Nephron (organoid): ENCODE measurements at regions not wholly inside any gene's neighbourhood (a gene's known extent, or its start where the extent isn't known, plus 50 kb on each side); places are given as distances from the start of the nearest gene placed in this dataset.

Source experiments
- H3K27ac Mint-ChIP-seq, 3 experiments: 2 replicates each; pipeline ENCODE4 v1.8.0; 2020; ENCODE audit warnings: mixed read lengths in 3 of 3, mild to moderate bottlenecking in 2 of 3, moderate library complexity in 1 of 3
- H3K27me3 Mint-ChIP-seq: 2 replicates; pipeline ENCODE4 v1.8.0; 2021; ENCODE audit warnings: low read depth, mild to moderate bottlenecking, moderate library complexity, mixed read lengths
- H3K36me3 Mint-ChIP-seq: 2 replicates; pipeline ENCODE4 v1.8.0; 2020; ENCODE audit warnings: low read depth, mixed read lengths
- H3K4me1 Mint-ChIP-seq: 2 replicates; pipeline ENCODE4 v1.8.0; 2020; ENCODE audit warnings: mixed read lengths
- H3K4me3 Mint-ChIP-seq, 3 experiments: 2 replicates each; pipeline ENCODE4 v1.8.0; 2020; ENCODE audit warnings: mild to moderate bottlenecking in 3 of 3, mixed read lengths in 3 of 3, moderate library complexity in 2 of 3
- H3K9me3 Mint-ChIP-seq: 2 replicates; pipeline ENCODE4 v1.8.0; 2020; ENCODE audit warnings: mixed read lengths
- TF ChIP-seq, protein P1 (sequence below), 3 experiments: fragments of 200-600 bp; sonication (generic); IDR thresholded peaks; one replicate each; pipeline ENCODE4 v1.5.0; 2021; ENCODE audit warnings: antibody characterized with exemption in 3 of 3; ENCODE audit not compliant: unreplicated experiment in 3 of 3

DNA sequence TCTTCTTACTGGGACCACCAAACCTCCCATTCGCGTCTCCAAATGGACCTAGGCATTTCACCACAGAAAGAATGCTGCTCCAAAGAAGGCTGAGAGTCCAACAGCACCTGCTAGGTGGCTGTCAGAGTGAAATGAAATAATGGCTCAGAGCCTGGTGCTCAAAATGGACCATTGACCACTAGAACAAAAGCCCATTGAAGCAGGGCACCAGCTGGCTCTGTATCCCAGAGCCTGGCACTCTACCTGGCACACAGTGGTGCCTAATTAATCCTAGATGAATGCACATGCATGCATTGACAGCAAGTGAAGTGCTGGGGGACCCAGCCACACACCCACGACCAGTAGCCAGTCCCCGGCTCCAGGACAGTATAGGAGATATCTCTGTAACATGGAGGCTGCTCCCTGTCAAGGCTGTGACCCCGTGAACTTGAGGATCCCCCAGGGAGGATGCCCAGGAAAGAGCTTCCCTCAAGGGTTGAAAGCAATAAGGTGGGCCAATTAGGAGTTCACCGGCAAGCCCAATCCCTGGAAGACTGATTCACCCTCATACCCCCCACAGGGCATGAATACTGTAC, 261.3 kb downstream of the TNS1 start:
- Mint-ChIP-seq H3K4me1 (peaks cover 65% of the 10 kb centered on the region), H3K4me3 (no peak overlapping the region), H3K27ac (no peak overlapping the region), H3K36me3 (peaks cover 3% of the 10 kb centered on the region), H3K27me3 (no peaks in the 10 kb centered on the region), H3K9me3 (peaks cover 2% of the 10 kb centered on the region)
- TF ChIP-seq, protein P1, sequence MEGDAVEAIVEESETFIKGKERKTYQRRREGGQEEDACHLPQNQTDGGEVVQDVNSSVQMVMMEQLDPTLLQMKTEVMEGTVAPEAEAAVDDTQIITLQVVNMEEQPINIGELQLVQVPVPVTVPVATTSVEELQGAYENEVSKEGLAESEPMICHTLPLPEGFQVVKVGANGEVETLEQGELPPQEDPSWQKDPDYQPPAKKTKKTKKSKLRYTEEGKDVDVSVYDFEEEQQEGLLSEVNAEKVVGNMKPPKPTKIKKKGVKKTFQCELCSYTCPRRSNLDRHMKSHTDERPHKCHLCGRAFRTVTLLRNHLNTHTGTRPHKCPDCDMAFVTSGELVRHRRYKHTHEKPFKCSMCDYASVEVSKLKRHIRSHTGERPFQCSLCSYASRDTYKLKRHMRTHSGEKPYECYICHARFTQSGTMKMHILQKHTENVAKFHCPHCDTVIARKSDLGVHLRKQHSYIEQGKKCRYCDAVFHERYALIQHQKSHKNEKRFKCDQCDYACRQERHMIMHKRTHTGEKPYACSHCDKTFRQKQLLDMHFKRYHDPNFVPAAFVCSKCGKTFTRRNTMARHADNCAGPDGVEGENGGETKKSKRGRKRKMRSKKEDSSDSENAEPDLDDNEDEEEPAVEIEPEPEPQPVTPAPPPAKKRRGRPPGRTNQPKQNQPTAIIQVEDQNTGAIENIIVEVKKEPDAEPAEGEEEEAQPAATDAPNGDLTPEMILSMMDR (IDR thresholded peaks at IDR 0.05; ENCODE audit: unreplicated experiment in 3 of 3): no peak

DNA sequence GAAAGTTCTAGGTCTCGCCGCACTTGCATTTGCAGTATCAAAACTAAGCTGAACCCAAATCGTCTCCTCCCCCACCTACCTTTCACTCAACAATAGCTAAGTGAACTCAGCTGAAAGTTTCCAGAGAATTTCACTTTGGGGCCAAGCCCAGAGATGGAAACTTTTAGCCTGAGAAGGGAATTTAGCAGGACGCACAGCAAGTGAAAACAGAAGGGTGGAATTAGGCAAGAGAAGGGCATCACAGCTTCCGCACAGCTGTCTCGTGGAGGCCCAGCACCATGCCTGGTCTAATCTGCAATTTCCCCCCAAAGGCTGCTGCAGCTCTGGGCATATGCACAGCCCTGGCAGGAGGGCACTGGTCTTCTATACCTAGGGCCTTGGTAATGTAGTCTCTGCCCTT, 262.0 kb downstream of the TNS1 start:
- no peaks in the 10 kb centered on the region for H3K27me3 Mint-ChIP-seq
- peaks cover 72% of the 10 kb centered on the region for H3K4me1 Mint-ChIP-seq
- TF ChIP-seq, protein P1 (IDR thresholded peaks at IDR 0.05; ENCODE audit: unreplicated experiment in 3 of 3): no peak
- H3K36me3 Mint-ChIP-seq: no peaks in the 10 kb centered on the region
- no peak overlapping the region for H3K4me3 Mint-ChIP-seq
- peaks cover 2% of the 10 kb centered on the region for H3K9me3 Mint-ChIP-seq
- H3K27ac Mint-ChIP-seq: peak overlapping the region in 1 of 3 experiments; percentile 96

DNA sequence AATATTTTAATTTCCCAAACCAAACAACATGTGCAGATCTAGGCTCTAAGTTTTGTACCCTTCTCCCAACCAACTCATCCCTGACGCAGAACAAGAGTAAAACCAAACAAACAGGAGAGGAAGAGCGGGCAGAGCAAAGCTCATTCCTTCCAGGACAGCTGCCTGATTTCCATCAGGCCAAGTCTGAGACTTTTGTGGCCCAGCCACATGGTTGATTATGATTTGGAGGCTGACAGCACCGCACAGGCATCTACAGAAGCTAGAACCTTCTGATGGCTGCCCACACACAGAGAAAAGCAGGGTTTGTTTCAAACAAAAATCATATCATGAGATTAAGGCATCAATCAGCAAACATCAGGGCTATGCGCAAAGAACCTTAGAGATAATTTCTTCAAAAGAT, 262.6 kb downstream of the TNS1 start:
- Mint-ChIP-seq H3K27me3 (no peaks in the 10 kb centered on the region), H3K27ac (peak overlapping the region in 2 of 3 experiments; percentile 28 to 96)

DNA sequence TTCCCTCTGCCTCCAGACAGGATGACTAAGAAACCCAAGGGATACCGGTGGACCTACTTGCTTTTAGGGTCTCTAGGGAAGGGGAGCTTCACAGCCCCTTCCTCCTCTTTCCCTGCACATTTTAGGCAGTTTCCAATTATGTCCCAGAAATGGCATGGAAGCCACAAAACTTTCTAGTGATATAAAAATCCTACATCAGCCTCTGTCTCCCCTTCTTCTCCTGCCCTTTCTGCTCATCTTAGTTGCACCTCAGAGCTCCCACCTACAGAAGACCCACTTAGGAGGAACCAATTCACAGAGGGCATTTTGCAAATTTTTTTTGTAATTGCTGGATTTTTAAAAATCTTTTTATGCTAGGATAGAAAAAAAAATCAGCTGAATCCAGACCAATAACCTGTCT, 263.1 kb downstream of the TNS1 start:
- Mint-ChIP-seq H3K27me3 (no peaks in the 10 kb centered on the region), H3K27ac (peak overlapping the region in 2 of 3 experiments; percentile 28 to 96), H3K4me1 (peaks cover 73% of the 10 kb centered on the region), H3K36me3 (no peaks in the 10 kb centered on the region), H3K9me3 (no peaks in the 10 kb centered on the region), H3K4me3 (no peak overlapping the region)
- TF ChIP-seq, protein P1 (IDR thresholded peaks at IDR 0.05; ENCODE audit: unreplicated experiment in 3 of 3): no peak

More for the DNA sequence above, 262.6 kb downstream of the TNS1 start:
- H3K9me3 Mint-ChIP-seq: peaks cover under 1% of the 10 kb centered on the region
- peak overlapping the region in 1 of 3 experiments; percentile 1 for H3K4me3 Mint-ChIP-seq
- no peaks in the 10 kb centered on the region for H3K36me3 Mint-ChIP-seq
- peaks cover 75% of the 10 kb centered on the region for H3K4me1 Mint-ChIP-seq
- TF ChIP-seq, protein P1 (IDR thresholded peaks at IDR 0.05; ENCODE audit: unreplicated experiment in 3 of 3): no peak

DNA sequence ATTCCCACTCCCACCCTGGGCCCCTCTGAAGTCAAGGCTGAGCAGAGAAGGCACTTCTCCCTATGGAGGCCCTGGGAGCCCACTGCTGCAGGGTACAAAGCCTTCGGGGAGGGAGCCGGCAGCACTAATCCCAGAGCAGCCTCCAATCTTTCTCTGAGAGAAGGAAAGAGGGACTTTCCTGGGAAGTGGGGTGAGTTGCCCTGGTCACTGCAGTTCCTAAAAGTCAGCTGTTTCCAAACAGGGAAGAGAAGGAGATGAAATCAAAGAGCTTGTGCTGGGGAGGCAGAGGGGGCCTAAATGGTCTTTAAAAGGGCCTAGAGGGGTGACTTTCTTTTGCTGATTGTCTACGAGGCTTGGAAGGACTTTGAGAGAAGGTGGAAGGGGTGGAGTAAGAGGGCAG, 264.7 kb downstream of the TNS1 start:
- Mint-ChIP-seq H3K4me3 (no peak overlapping the region), H3K27ac (peak overlapping the region in 2 of 3 experiments; percentile 40 to 96), H3K36me3 (no peaks in the 10 kb centered on the region), H3K4me1 (peaks cover 76% of the 10 kb centered on the region), H3K27me3 (peaks cover 4% of the 10 kb centered on the region), H3K9me3 (no peaks in the 10 kb centered on the region)
- TF ChIP-seq, protein P1 (IDR thresholded peaks at IDR 0.05; ENCODE audit: unreplicated experiment in 3 of 3): no peak
